GOT3 (cell line): ENCODE measurements at regions not wholly inside any gene's neighbourhood (a gene's known extent, or its start where the extent isn't known, plus 50 kb on each side); places are given as distances from the start of the nearest gene placed in this dataset.
A peak's percentile ranks its signal among the peaks of the same experiment; 100 is the strongest.

ENCODE experiments used
- DNase-seq: peaks from one replicate; lab custom pipeline; 2025; ENCODE audit warnings: mixed read lengths; lab: John Stamatoyannopoulos, UW

GRCh38 chr7:31284106-31284505 is 56.4 kb downstream of the NEUROD6 start:
- no peak for DNase-seq

GRCh38 chr7:31271641-31272405 is 68.7 kb downstream of the NEUROD6 start:
- DNase-seq, result no peak

GRCh38 chr7:31267486-31267885 is 73.0 kb downstream of the NEUROD6 start:
- DNase-seq, result no peak

DNA sequence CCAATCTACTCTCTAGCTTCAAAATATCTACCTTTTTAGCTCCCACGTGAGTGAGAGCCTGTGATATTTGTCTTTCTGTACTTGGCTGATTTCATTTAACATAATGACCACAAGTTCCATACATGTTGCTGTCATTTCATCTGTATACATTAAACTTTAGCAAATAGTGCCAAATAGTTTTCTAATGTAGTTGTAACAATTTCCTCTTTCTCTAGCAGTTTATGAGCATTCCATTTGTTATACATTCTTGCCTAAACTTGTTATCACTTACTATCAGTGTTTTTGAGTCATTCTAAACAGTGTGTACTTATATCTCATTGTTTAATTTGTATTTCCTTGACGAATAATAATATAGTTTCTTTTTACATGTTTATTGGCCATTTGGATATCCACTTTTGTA is 77.2 kb downstream of the NEUROD6 start:
- DNase-seq, result no peak

DNA sequence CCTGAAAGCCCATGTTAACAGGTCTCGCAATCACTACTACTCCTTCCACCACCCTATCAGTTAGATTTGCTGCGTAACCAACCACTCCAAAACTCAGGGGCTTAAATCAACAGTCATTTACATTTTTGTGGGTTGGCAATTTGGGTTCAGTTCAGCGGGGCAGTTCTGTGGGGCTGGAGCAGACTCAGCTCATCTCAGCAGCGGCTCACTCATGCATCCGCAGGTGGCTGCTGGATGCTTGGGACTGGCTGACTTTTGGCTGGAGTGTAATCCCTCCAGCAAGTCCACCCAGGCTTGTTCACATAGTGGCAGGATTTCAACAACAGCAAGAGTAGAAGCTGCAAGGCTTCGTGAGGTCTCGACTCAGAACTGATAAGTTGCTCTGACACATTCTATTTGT is 79.2 kb downstream of the NEUROD6 start:
- no peak for DNase-seq

DNA sequence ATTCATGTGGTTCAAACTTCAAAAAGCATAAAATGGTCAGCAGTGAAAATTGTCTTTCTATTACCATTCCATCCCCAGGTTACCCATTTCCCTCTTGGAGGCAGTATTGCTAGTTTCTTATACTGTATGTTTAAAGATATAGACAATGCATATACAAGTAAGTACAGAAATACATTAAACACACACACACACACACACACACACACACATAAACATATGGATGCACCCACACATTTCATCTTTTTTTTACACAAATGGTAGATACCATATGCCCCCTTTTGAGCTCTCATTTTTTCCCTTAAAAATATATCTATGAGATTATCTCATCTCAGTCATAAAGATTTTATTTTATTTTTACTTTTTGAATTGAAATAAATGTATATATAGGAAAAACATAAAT is 79.7 kb downstream of the NEUROD6 start:
- DNase-seq, result no peak

DNA sequence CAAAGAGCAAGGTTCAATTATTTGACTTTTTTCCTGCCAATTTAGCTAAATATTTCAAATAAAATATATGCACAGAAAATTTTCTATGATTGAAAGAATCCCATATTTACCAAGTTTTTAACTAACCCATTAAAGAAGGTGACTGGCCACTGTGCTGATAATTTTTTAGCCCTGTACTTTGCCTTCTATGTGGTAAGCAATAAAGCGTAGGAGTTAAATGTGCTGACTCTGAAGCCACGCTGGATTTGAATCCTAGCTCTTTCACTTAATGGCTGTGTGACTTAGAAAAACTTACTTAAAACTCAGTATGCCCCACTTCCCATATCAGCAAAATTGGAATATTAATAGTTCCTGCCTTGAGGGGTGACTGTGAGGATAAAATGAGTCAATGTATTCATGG is 82.1 kb downstream of the NEUROD6 start:
- DNase-seq, result no peak

GRCh38 chr7:31256506-31256905 is 84.0 kb downstream of the NEUROD6 start:
- DNase-seq, result no peak

DNA sequence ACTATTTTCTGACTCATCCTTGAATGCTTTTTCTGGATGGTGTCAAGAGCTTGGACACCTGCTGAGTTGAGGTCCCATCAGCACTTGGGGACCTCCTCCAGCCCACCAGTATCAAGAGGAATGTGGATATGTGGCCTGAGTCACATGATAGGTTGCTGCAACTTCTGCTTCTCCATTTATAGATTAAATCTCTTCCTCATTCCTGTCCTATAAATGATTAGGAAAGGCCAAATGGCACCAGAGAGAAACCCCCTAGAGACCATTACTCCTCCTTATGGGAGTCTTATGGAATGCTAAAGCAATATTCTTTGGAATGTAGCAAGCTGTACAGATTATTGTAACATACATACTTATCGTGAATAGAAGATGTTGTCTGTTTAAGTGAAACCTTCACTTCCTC is 85.6 kb downstream of the NEUROD6 start:
- no peak for DNase-seq

DNA sequence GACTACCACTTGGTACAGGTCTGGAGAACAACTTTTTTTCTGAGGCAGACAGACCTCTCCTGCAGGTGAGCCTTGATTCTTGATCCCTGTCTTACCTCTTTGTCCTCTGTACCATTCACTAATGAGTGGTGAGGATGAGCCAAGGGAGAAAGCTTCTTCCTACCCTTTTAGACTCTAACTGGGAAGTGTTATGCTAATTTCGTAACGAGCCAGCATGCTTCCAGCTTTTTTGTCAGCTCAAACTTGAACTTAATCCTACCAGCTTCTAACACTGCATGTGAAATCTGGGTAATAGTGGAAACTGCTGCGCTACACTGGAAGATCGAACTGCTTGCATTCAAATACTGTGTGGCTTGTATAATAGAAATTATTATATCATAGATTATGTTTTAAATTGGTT is 87.0 kb downstream of the NEUROD6 start:
- DNase-seq, result no peak

DNA sequence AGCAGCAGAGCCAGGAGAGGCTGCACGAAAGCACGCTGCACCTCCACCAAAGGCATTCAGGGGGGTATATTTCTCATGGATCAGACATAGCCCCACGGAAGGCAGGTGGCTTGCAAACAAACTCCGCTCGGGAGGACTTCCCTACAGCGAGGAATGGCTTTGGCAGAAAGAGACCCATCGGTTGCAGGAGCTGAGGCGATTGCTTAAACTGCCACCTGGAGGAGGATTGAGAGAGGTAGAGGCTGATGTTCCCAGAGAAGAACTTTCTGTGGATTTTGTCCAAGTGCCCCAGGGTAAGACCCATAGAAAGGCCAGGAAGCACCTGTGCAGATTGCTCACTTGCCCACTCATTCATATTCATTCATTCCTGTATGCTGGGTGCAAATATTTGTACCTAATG is 89.1 kb downstream of the NEUROD6 start:
- no peak for DNase-seq

DNA sequence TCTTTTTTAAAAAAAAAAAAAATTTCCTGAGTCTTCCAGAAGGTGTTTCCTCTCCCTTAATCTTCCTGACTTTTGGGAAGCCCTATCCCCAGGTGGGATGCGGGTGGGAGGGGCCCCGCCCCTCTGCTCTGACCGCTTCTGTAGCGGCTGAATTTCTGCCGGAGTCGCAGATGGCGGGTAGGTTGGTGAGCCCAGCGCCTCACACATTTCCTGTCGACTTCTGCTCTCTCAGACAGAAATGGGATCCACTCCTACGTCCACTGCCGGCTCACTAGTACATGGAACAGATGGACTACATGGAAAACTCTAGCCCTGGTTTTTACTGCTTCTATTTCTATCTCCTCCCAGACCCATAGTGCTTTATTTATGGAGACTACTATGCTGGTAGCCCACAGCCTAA is 90.9 kb downstream of the NEUROD6 start:
- DNase-seq, result no peak

GRCh38 chr7:31236868-31237267 is 103.7 kb downstream of the NEUROD6 start:
- no peak for DNase-seq

GRCh38 chr7:31234836-31235605 is 105.5 kb downstream of the NEUROD6 start:
- DNase-seq, result no peak

- DNase-seq, result no peak
Observed at GRCh38 chr7:31228957-31229356, 111.6 kb downstream of the NEUROD6 start.

GRCh38 chr7:31214751-31215150 is 125.8 kb downstream of the NEUROD6 start:
- DNase-seq, result no peak

DNA sequence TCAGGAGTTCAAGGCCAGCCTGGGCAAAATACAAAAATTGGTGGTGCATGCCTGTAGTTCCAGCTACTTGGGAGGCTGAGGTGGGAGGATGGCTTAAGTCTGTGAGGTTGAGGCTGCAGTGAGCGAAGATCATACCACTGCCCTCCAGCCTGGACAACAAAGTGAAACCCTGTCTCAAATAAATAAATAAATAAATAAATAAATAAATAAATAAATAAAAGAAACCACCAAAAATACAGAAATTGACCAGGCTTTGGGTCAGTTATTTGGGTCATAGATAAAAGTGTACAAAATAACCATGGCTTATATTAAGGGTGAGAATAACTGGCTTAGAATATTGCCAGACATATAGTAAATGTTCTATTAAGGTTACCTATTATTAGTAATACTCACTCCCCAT is 129.2 kb downstream of the NEUROD6 start:
- no peak for DNase-seq

GRCh38 chr7:31204071-31204470 is 136.5 kb downstream of the NEUROD6 start:
- no peak for DNase-seq

DNA sequence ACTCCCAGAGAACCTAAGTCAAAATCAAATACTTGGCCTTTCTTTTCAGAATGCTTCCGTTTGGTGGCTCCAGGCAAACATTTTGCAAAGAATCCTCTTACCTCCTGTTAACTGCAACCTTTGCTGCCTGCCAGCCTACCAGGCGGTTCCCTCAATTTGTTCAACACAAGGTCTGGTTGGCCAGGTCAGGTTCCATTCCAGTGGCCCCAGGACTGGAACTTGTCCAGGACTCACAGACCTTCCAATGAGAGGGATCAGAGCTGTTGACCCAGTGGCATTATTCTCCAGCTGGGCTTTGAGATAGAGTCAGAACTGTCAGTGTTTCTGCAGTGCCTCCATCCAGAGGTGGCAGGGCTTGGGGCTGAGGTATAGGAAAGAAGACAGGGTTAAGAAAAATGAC is 137.0 kb downstream of the NEUROD6 start:
- DNase-seq, result no peak

DNA sequence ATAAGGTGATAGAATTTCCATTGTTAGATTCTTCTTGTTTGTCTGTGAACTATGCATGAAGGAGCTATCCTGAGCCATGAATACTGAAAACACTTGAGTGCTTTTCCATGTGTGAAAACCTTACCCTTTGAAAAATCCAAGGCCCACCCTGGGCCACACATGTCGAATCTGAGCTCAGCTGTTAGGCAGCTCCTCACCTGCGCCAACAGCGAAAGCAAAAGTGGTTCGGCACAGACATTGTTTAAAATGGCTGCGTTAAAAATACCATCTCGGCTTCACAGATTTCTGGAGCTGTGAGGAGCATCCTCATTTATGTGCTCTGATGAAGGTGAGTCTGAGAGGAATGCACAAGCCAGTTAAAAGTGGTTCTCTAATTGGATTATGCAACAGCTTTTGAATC is 137.7 kb downstream of the NEUROD6 start:
- DNase-seq, result no peak

GRCh38 chr7:31192986-31193385 is 140.9 kb downstream of the ADCYAP1R1 start:
- DNase-seq, result peak; percentile 18

GRCh38 chr7:31190906-31191305 is 138.8 kb downstream of the ADCYAP1R1 start:
- DNase-seq, result no peak

GRCh38 chr7:31186202-31186601 is 134.1 kb downstream of the ADCYAP1R1 start:
- DNase-seq, result no peak

DNA sequence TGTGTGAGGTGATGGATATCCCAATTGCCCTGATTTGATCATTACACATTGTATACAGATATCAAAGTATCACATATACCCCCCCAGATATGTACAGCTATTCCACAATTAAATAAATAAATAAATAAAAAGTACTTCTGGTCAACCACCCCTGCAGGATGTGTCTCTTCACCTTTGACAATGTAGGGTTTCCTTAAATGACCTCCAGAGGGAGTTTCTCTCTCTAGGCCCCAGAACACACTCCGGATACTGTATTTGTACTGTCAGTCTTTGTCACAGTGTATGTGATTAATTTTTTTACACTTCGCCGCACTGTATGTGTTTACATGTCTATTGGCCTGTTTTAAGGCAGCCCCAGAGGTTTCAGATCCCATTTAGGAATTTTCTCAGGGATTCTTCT is 123.6 kb downstream of the ADCYAP1R1 start:
- no peak for DNase-seq
